Neuronal stem cell (in vitro differentiated cells): ENCODE measurements at regions not wholly inside any gene's neighbourhood (a gene's known extent, or its start where the extent isn't known, plus 50 kb on each side); places are given as distances from the start of the nearest gene placed in this dataset.

Experiments
- DNase-seq: peaks from one replicate; pipeline ENCODE4 v3.0.0-alpha.2; 2013; ENCODE audit warnings: low spot score
- H2AFZ ChIP-seq: one replicate; pipeline ENCODE4 v1.6.1; 2013; ENCODE audit warnings: mild to moderate bottlenecking, low read length, inconsistent platforms
- H2AK5ac ChIP-seq: 2 replicates; pipeline ENCODE4 v1.6.1; 2013; ENCODE audit warnings: low read depth, mild to moderate bottlenecking, inconsistent platforms, low read length, moderate library complexity, mixed read lengths
- H2BK120ac ChIP-seq: 2 replicates; pipeline ENCODE4 v1.6.1; 2013; ENCODE audit warnings: low read depth, mild to moderate bottlenecking, inconsistent platforms, low read length, moderate library complexity, mixed read lengths
- H2BK12ac ChIP-seq: one replicate; pipeline ENCODE4 v1.6.1; 2013; ENCODE audit warnings: low read length, inconsistent platforms
- H2BK15ac ChIP-seq: 2 replicates; pipeline ENCODE4 v1.6.1; 2013; ENCODE audit warnings: mild to moderate bottlenecking, low read length, inconsistent platforms, mixed read lengths
- H2BK5ac ChIP-seq: one replicate; pipeline ENCODE4 v1.6.1; 2013; ENCODE audit warnings: inconsistent platforms, mild to moderate bottlenecking, low read length, moderate library complexity
- H3K14ac ChIP-seq: one replicate; pipeline ENCODE4 v1.6.1; 2013; ENCODE audit warnings: low read length, inconsistent platforms
- H3K18ac ChIP-seq: 2 replicates; pipeline ENCODE4 v1.6.1; 2013; ENCODE audit warnings: low read length, inconsistent platforms
- H3K23ac ChIP-seq: 2 replicates; pipeline ENCODE4 v1.6.1; 2013; ENCODE audit warnings: low read depth, mild to moderate bottlenecking, mixed read lengths, low read length, inconsistent platforms; ENCODE audit not compliant: poor library complexity
- H3K27ac ChIP-seq: replicated peaks from 3 replicates; pipeline ENCODE4 v1.5.1; 2013; ENCODE audit warnings: low read length, inconsistent platforms
- H3K27me3 ChIP-seq, 3 experiments: 2 replicates each; pipeline ENCODE4 v1.6.1; 2013; ENCODE audit warnings: low read length in 3 of 3, mild to moderate bottlenecking in 2 of 3, inconsistent platforms in 1 of 3, low read depth in 1 of 3, mixed read lengths in 1 of 3, moderate library complexity in 1 of 3; ENCODE audit not compliant: control insufficient read depth in 3 of 3, insufficient read depth in 3 of 3
- H3K36me3 ChIP-seq, 2 donors: replicated peaks in 1 of 2; 2 replicates each; pipeline ENCODE4 v1.6.1; 2013; ENCODE audit warnings: low read length in 2 of 2; ENCODE audit not compliant: control insufficient read depth in 2 of 2, insufficient read depth in 2 of 2
- H3K4ac ChIP-seq: 2 replicates; pipeline ENCODE4 v1.6.1; 2013; ENCODE audit warnings: inconsistent platforms, mild to moderate bottlenecking, low read length, moderate library complexity
- H3K4me1 ChIP-seq, 2 donors: 1 replicate in 1 of 2; 2 replicates in 1 of 2; pipeline ENCODE4 v1.6.1; 2013; ENCODE audit warnings: low read length in 2 of 2, low read depth in 1 of 2; ENCODE audit not compliant: control insufficient read depth in 2 of 2, insufficient read depth in 1 of 2
- H3K4me2 ChIP-seq: one replicate; pipeline ENCODE4 v1.6.1; 2013; ENCODE audit warnings: mild to moderate bottlenecking, low read length, inconsistent platforms; ENCODE audit not compliant: insufficient read depth, poor library complexity, severe bottlenecking
- H3K4me3 ChIP-seq, 2 donors: 2 replicates each; pipeline ENCODE4 v1.5.1; 2013; ENCODE audit warnings: low read length in 2 of 2, mild to moderate bottlenecking in 2 of 2, inconsistent platforms in 1 of 2, moderate library complexity in 1 of 2
- H3K79me1 ChIP-seq: one replicate; pipeline ENCODE4 v1.6.1; 2013; ENCODE audit warnings: low read depth, mild to moderate bottlenecking, inconsistent platforms, low read length, moderate library complexity
- H3K9ac ChIP-seq: one replicate; pipeline ENCODE4 v1.6.1; 2013; ENCODE audit warnings: mild to moderate bottlenecking, low read depth, low read length, inconsistent platforms; ENCODE audit not compliant: poor library complexity
- H3K9me3 ChIP-seq, 2 donors: replicated peaks in 1 of 2; 2 replicates each; pipeline versions ENCODE3 to v1.6.1; 2013; ENCODE audit warnings: low read length in 2 of 2, mild to moderate bottlenecking in 2 of 2, inconsistent platforms in 1 of 2, low read depth in 1 of 2, mixed read lengths in 1 of 2, moderate library complexity in 1 of 2; ENCODE audit not compliant: control insufficient read depth in 2 of 2, insufficient read depth in 1 of 2
- H4K8ac ChIP-seq: one replicate; pipeline ENCODE4 v1.6.1; 2013; ENCODE audit warnings: low read depth, mild to moderate bottlenecking, inconsistent platforms, low read length, moderate library complexity
- H4K91ac ChIP-seq: one replicate; pipeline ENCODE4 v1.6.1; 2013; ENCODE audit warnings: low read length, low read depth, mild to moderate bottlenecking, inconsistent platforms; ENCODE audit not compliant: poor library complexity
- WGBS, 2 donors: extraction: QIAGEN DNeasy Blood & Tissue Kit; methylation state at CpG; one replicate each; pipeline ENCODE4 v1.1.7; 2013; ENCODE audit warnings: missing lambda C conversion rate in 2 of 2, mixed read lengths in 1 of 2; ENCODE audit not compliant: insufficient read length in 2 of 2, insufficient replicate concordance in 1 of 2; ENCODE audit errors: extremely low coverage in 2 of 2; 5-methylcytosine and 5-hydroxymethylcytosine counted together

GRCh38 chr2:125092276-125093009, 1067.4 kb downstream of the CNTNAP5 start:
- no peaks in the 10 kb centered on the region for H3K27me3 ChIP-seq
- no peak overlapping the region for H4K8ac ChIP-seq
- no peak overlapping the region for H3K14ac ChIP-seq
- H2BK15ac ChIP-seq = no peak overlapping the region
- no peak overlapping the region for H3K4ac ChIP-seq
- no peaks in the 10 kb centered on the region for H3K36me3 ChIP-seq
- H3K18ac ChIP-seq = no peak overlapping the region
- 100% methylated on average over 1 of the region's 4 CpGs; no CpG with 5 or more reads in 1 of the 2 donors for WGBS, 2 donors
- H4K91ac ChIP-seq = no peak overlapping the region
- H3K79me1 ChIP-seq = peaks cover 2% of the 10 kb centered on the region
- no peak overlapping the region for H3K9ac ChIP-seq
- H3K4me2 ChIP-seq = no peak overlapping the region
- no peak overlapping the region for H2AK5ac ChIP-seq
- H3K9me3 ChIP-seq = no peaks in the 10 kb centered on the region
- no peaks in the 10 kb centered on the region for H3K4me1 ChIP-seq
- no peak overlapping the region for H3K4me3 ChIP-seq
- H2AFZ ChIP-seq = no peak overlapping the region
- no peak overlapping the region for H2BK120ac ChIP-seq
- no peak overlapping the region for H3K27ac ChIP-seq
- no peak overlapping the region for H2BK5ac ChIP-seq
- H2BK12ac ChIP-seq = no peak overlapping the region
- no peak for DNase-seq
- H3K23ac ChIP-seq = no peak overlapping the region

GRCh38 chr2:125095826-125096225, 1070.7 kb downstream of the CNTNAP5 start:
- no peak for DNase-seq
- H3K14ac ChIP-seq = no peak overlapping the region
- H3K23ac ChIP-seq = no peak overlapping the region
- no peak overlapping the region for H4K91ac ChIP-seq
- no peaks in the 10 kb centered on the region for H3K36me3 ChIP-seq
- no peak overlapping the region for H2BK5ac ChIP-seq
- no peak overlapping the region for H3K9ac ChIP-seq
- no peak overlapping the region for H2AFZ ChIP-seq
- H3K27me3 ChIP-seq = no peaks in the 10 kb centered on the region
- no peak overlapping the region for H3K27ac ChIP-seq
- H3K4ac ChIP-seq = no peak overlapping the region
- H3K4me3 ChIP-seq = no peak overlapping the region
- H3K4me1 ChIP-seq = no peaks in the 10 kb centered on the region
- no peak overlapping the region for H3K4me2 ChIP-seq
- no peak overlapping the region for H2AK5ac ChIP-seq
- peaks cover 2% of the 10 kb centered on the region for H3K79me1 ChIP-seq
- H3K18ac ChIP-seq = no peak overlapping the region
- no peak overlapping the region for H2BK120ac ChIP-seq
- no peak overlapping the region for H2BK15ac ChIP-seq
- no peak overlapping the region for H2BK12ac ChIP-seq
- H4K8ac ChIP-seq = no peak overlapping the region
- no peaks in the 10 kb centered on the region for H3K9me3 ChIP-seq

- H3K27me3 ChIP-seq = no peaks in the 10 kb centered on the region
- DNase-seq = no peak
These were observed 1081.6 kb downstream of the CNTNAP5 start for GRCh38 chr2:125106710-125107109.

GRCh38 chr2:125107446-125107845, 1082.4 kb downstream of the CNTNAP5 start:
- no peak overlapping the region for H2BK5ac ChIP-seq
- no peak overlapping the region for H4K91ac ChIP-seq
- H2BK120ac ChIP-seq = no peak overlapping the region
- H3K4ac ChIP-seq = no peak overlapping the region
- no peak overlapping the region for H3K14ac ChIP-seq
- no peaks in the 10 kb centered on the region for H3K36me3 ChIP-seq
- no peak overlapping the region for H3K27ac ChIP-seq
- no peak overlapping the region for H3K4me3 ChIP-seq
- H3K4me1 ChIP-seq = no peaks in the 10 kb centered on the region
- no peak overlapping the region for H3K4me2 ChIP-seq
- H3K9me3 ChIP-seq = no peaks in the 10 kb centered on the region
- no peak overlapping the region for H2AK5ac ChIP-seq
- no peak overlapping the region for H2BK15ac ChIP-seq
- H2AFZ ChIP-seq = no peak overlapping the region
- DNase-seq = no peak
- no peak overlapping the region for H3K23ac ChIP-seq
- H3K27me3 ChIP-seq = no peaks in the 10 kb centered on the region
- H3K9ac ChIP-seq = no peak overlapping the region
- H3K18ac ChIP-seq = no peak overlapping the region
- H3K79me1 ChIP-seq = no peaks in the 10 kb centered on the region
- H2BK12ac ChIP-seq = no peak overlapping the region
- WGBS, 2 donors = no CpG with 5 or more reads among the region's 1 CpG
- no peak overlapping the region for H4K8ac ChIP-seq

More at GRCh38 chr2:125106710-125107109, 1081.6 kb downstream of the CNTNAP5 start:
- Histone ChIP-seq H3K4ac (no peak overlapping the region), H2BK120ac (no peak overlapping the region), H3K14ac (no peak overlapping the region), H3K23ac (no peak overlapping the region), H3K4me3 (no peak overlapping the region), H3K18ac (no peak overlapping the region), H2BK5ac (no peak overlapping the region), H2AFZ (no peak overlapping the region), H4K8ac (no peak overlapping the region), H3K4me1 (no peaks in the 10 kb centered on the region), H3K9me3 (no peaks in the 10 kb centered on the region), H4K91ac (no peak overlapping the region), H3K4me2 (no peak overlapping the region), H3K36me3 (no peaks in the 10 kb centered on the region), H2BK12ac (no peak overlapping the region), H2BK15ac (no peak overlapping the region), H3K27ac (no peak overlapping the region), H3K9ac (no peak overlapping the region), H3K79me1 (no peaks in the 10 kb centered on the region), H2AK5ac (no peak overlapping the region)
